ENCODE measurements at regions not wholly inside any gene's neighbourhood (a gene's known extent, or its start where the extent isn't known, plus 50 kb on each side); places are given as distances from the start of the nearest gene placed in this dataset.

GRCh38 chr6:127641905-127642304 is 64.9 kb downstream of the C6orf58 start:
- DNase-seq: peak; percentile 4
